H1 (cell line): ENCODE measurements at regions not wholly inside any gene's neighbourhood (a gene's known extent, or its start where the extent isn't known, plus 50 kb on each side); places are given as distances from the start of the nearest gene placed in this dataset.

Experiments
- CTCF ChIA-PET: fragments of 300-600 bp; sonication (Branson Sonifier 250); formaldehyde crosslinking; loops from one replicate; lab custom pipeline; 2021; ENCODE audit not compliant: partially characterized antibody; lab: Charles Lee
- POLR2A ChIA-PET: fragments of 300-600 bp; sonication (Branson Sonifier 250); formaldehyde crosslinking; loops from one replicate; lab custom pipeline; 2021; ENCODE audit warnings: inconsistent platforms; ENCODE audit not compliant: partially characterized antibody; lab: Charles Lee
- DNase-seq, 2 experiments: peaks; one replicate each; pipeline versions ENCODE4 v3.0.0 to v3.0.0-alpha.2; 2010 to 2022; ENCODE audit warnings: low spot score in 2 of 2, low read depth in 1 of 2, mixed read lengths in 1 of 2
- FAIRE-seq: peaks from 2 replicates; lab custom pipeline; 2011; peaks lifted over from hg19 to GRCh38; lab: Jason Lieb, UNC
- H2AFZ ChIP-seq: 2 replicates; pipeline ENCODE4 v1.8.1; 2012; ENCODE audit warnings: low read length, inconsistent platforms
- H2AK5ac ChIP-seq: 2 replicates; pipeline ENCODE4 v1.6.1; 2013; ENCODE audit warnings: low read depth, low read length
- H2BK120ac ChIP-seq: replicated peaks from 2 replicates; pipeline ENCODE3; 2013; ENCODE audit warnings: low read depth, low read length, inconsistent platforms
- H2BK12ac ChIP-seq: 2 replicates; pipeline ENCODE4 v1.6.1; 2013; ENCODE audit warnings: low read depth, low read length
- H2BK15ac ChIP-seq: 2 replicates; pipeline ENCODE4 v1.6.1; 2013; ENCODE audit warnings: low read length
- H2BK20ac ChIP-seq: 2 replicates; pipeline ENCODE4 v1.6.1; 2013; ENCODE audit warnings: low read length
- H2BK5ac ChIP-seq: 2 replicates; pipeline ENCODE4 v1.6.1; 2013; ENCODE audit warnings: low read depth, low read length
- H3K14ac ChIP-seq: 2 replicates; pipeline ENCODE4 v1.6.1; 2013; ENCODE audit warnings: inconsistent platforms; ENCODE audit not compliant: insufficient read length
- H3K18ac ChIP-seq: 2 replicates; pipeline ENCODE4 v1.6.1; 2013; ENCODE audit warnings: low read length; ENCODE audit errors: extremely low read depth
- H3K23ac ChIP-seq: 2 replicates; pipeline ENCODE4 v1.6.1; 2013; ENCODE audit warnings: inconsistent platforms; ENCODE audit not compliant: insufficient read length
- H3K23me2 ChIP-seq: 2 replicates; pipeline ENCODE4 v1.6.1; 2013; ENCODE audit warnings: low read depth, low read length
- H3K27ac ChIP-seq: 2 replicates; pipeline ENCODE4 v1.6.1; 2011; ENCODE audit warnings: low read depth, low read length, inconsistent platforms
- H3K27me3 ChIP-seq, 4 experiments: replicated peaks in 1 of 4; 1 replicate in 1 of 4; 2 replicates in 3 of 4; pipeline versions ENCODE4 v1.6.1 to v1.8.1; 2011 to 2013; ENCODE audit warnings: low read length in 3 of 4, mild to moderate bottlenecking in 3 of 4, inconsistent platforms in 2 of 4, mixed read lengths in 2 of 4, moderate library complexity in 1 of 4; ENCODE audit not compliant: control insufficient read depth in 3 of 4, insufficient read depth in 3 of 4; ENCODE audit errors: extremely low read depth in 1 of 4
- H3K36me3 ChIP-seq, 4 experiments: 2 replicates each; pipeline versions ENCODE4 v1.6.1 to v1.8.1; 2011 to 2013; ENCODE audit warnings: mild to moderate bottlenecking in 4 of 4, low read length in 3 of 4, moderate library complexity in 2 of 4, control low read depth in 1 of 4, inconsistent platforms in 1 of 4; ENCODE audit not compliant: insufficient read depth in 4 of 4, control insufficient read depth in 2 of 4
- H3K4ac ChIP-seq: replicated peaks from 2 replicates; pipeline ENCODE3; 2013; ENCODE audit warnings: low read length, low read depth, mixed read lengths, inconsistent platforms; ENCODE audit not compliant: insufficient read length
- H3K4me1 ChIP-seq, 4 experiments: replicated peaks in 1 of 4; 1 replicate in 1 of 4; 2 replicates in 3 of 4; pipeline versions ENCODE4 v1.6.1 to v1.8.1; 2011 to 2013; ENCODE audit warnings: low read length in 3 of 4, inconsistent platforms in 2 of 4, mixed read lengths in 1 of 4; ENCODE audit not compliant: insufficient read depth in 4 of 4, control insufficient read depth in 3 of 4
- H3K4me2 ChIP-seq, 2 experiments: 2 replicates each; pipeline versions ENCODE4 v1.6.1 to v1.8.1; 2011 to 2013; ENCODE audit warnings: low read depth in 2 of 2, low read length in 2 of 2, control low read depth in 1 of 2, inconsistent platforms in 1 of 2, mild to moderate bottlenecking in 1 of 2; ENCODE audit not compliant: insufficient read depth in 1 of 2
- H3K4me3 ChIP-seq, 4 experiments: fragments of 200-600, 300-600 bp in 1 of 4; sonication (generic), shearing (Covaris generic), sonication (Bioruptor Twin) in 1 of 4; 2 replicates each; pipeline versions ENCODE4 v1.5.1 to v1.8.1; 2011 to 2016; ENCODE audit warnings: low read length in 4 of 4, low read depth in 3 of 4, control low read depth in 2 of 4, inconsistent platforms in 2 of 4, mild to moderate bottlenecking in 2 of 4, mixed read lengths in 1 of 4, moderate library complexity in 1 of 4; ENCODE audit not compliant: insufficient read depth in 2 of 4; ENCODE audit errors: extremely low read depth in 1 of 4
- H3K56ac ChIP-seq: replicated peaks from 2 replicates; pipeline ENCODE3; 2013; ENCODE audit warnings: low read depth, mild to moderate bottlenecking, mixed read lengths, low read length, inconsistent platforms; ENCODE audit not compliant: insufficient read length
- H3K79me1 ChIP-seq: 2 replicates; pipeline ENCODE4 v1.6.1; 2013; ENCODE audit warnings: low read depth, low read length, control low read depth
- H3K79me2 ChIP-seq, 2 experiments: 2 replicates each; pipeline versions ENCODE4 v1.6.1 to v1.8.1; 2012 to 2013; ENCODE audit warnings: low read length in 2 of 2, mild to moderate bottlenecking in 2 of 2, inconsistent platforms in 1 of 2; ENCODE audit not compliant: insufficient read depth in 2 of 2, control insufficient read depth in 1 of 2
- H3K9ac ChIP-seq, 4 experiments: replicated peaks in 1 of 4; 1 replicate in 1 of 4; 2 replicates in 3 of 4; pipeline versions ENCODE4 v1.6.1 to v1.8.1; 2011 to 2013; ENCODE audit warnings: low read depth in 3 of 4, low read length in 3 of 4, control low read depth in 2 of 4, mild to moderate bottlenecking in 2 of 4, moderate library complexity in 2 of 4, inconsistent platforms in 1 of 4; ENCODE audit errors: extremely low read depth in 1 of 4
- H3K9me3 ChIP-seq, 2 experiments: 2 replicates each; pipeline versions ENCODE4 v1.6.1 to v1.8.1; 2012 to 2013; ENCODE audit warnings: mild to moderate bottlenecking in 2 of 2, moderate library complexity in 2 of 2, control low read depth in 1 of 2, inconsistent platforms in 1 of 2, low read depth in 1 of 2, low read length in 1 of 2, mixed read lengths in 1 of 2; ENCODE audit not compliant: insufficient read depth in 2 of 2
- H4K20me1 ChIP-seq, 2 experiments: replicated peaks in 1 of 2; 2 replicates each; pipeline versions ENCODE3 to v1.8.1; 2011 to 2013; ENCODE audit warnings: inconsistent platforms in 2 of 2, low read length in 2 of 2, mild to moderate bottlenecking in 1 of 2; ENCODE audit not compliant: insufficient read depth in 2 of 2, control insufficient read depth in 1 of 2
- H4K5ac ChIP-seq: 2 replicates; pipeline ENCODE4 v1.6.1; 2013; ENCODE audit warnings: low read length, low read depth, mixed read lengths, inconsistent platforms; ENCODE audit not compliant: insufficient read length
- H4K8ac ChIP-seq: 2 replicates; pipeline ENCODE4 v1.8.0; 2013; ENCODE audit warnings: mild to moderate bottlenecking, moderate library complexity, low read length, inconsistent platforms; ENCODE audit not compliant: insufficient read depth; ENCODE audit errors: extremely low read depth
- H4K91ac ChIP-seq: replicated peaks from 2 replicates; pipeline ENCODE3; 2013; ENCODE audit warnings: low read length, mixed read lengths, inconsistent platforms; ENCODE audit not compliant: insufficient read length
- CEBPB ChIP-seq: IDR thresholded peaks from 2 replicates; pipeline ENCODE4 v1.6.1; 2012; ENCODE audit warnings: low read depth, low read length

DNA sequence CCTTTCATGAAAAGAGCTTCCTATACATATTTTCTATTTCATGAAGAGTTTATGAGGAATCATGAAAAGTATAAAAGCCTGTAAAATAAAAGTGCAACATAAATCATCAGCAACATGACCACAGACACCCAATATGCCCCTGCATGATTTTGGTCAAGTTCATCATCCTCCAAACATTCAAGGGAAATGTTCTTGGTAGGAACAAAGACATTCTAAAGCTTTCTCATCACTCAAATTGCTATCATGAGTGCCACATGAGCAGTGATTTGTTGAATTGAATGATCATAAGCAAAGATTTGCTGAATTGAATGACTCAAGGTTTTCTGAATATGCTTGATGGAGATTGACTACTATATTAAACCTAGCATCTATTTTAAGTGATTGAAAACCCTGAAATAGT lies 172.2 kb downstream of the MBD2 start:
- POLR2A ChIA-PET: no interaction called here
- no peak for FAIRE-seq
- H3K23ac ChIP-seq: no peak overlapping the region
- H2BK5ac ChIP-seq: no peak overlapping the region
- H3K4ac ChIP-seq: no peak overlapping the region
- no peak overlapping the region for H3K4me2 ChIP-seq
- H4K20me1 ChIP-seq: no peaks in the 10 kb centered on the region
- H3K27ac ChIP-seq: no peak overlapping the region
- H3K9me3 ChIP-seq: no peaks in the 10 kb centered on the region
- H3K79me1 ChIP-seq: no peaks in the 10 kb centered on the region
- H2BK20ac ChIP-seq: no peak overlapping the region
- H3K4me1 ChIP-seq: no peaks in the 10 kb centered on the region
- H4K5ac ChIP-seq: no peak overlapping the region
- H3K4me3 ChIP-seq: no peak overlapping the region
- H4K91ac ChIP-seq: no peak overlapping the region
- H2BK12ac ChIP-seq: no peak overlapping the region
- H2AK5ac ChIP-seq: no peak overlapping the region
- no peaks in the 10 kb centered on the region for H3K27me3 ChIP-seq
- no peak overlapping the region for H3K9ac ChIP-seq
- no peak for DNase-seq
- H2BK120ac ChIP-seq: no peak overlapping the region
- no peaks in the 10 kb centered on the region for H3K23me2 ChIP-seq
- H3K18ac ChIP-seq: no peak overlapping the region
- H4K8ac ChIP-seq: no peak overlapping the region
- no peak overlapping the region for H2BK15ac ChIP-seq
- no peak overlapping the region for H3K56ac ChIP-seq
- no peaks in the 10 kb centered on the region for H3K79me2 ChIP-seq
- CTCF ChIA-PET: interaction anchor here (1.5 kb wide), 1 partner anchor 9 kb away, joined by 4 read pairs; no protein-coding TSS in a partner anchor
- no peak overlapping the region for H2AFZ ChIP-seq
- TF ChIP-seq CEBPB: no peak
- H3K14ac ChIP-seq: no peak overlapping the region
- H3K36me3 ChIP-seq: no peaks in the 10 kb centered on the region
